Endothelial cell (in vitro differentiated cells): ENCODE measurements at regions not wholly inside any gene's neighbourhood (a gene's known extent, or its start where the extent isn't known, plus 50 kb on each side); places are given as distances from the start of the nearest gene placed in this dataset.

Experiments used
- DNase-seq: peaks from one replicate; pipeline ENCODE4 v3.0.0; 2021; ENCODE audit warnings: low spot score
- H3K27ac Mint-ChIP-seq: one replicate; pipeline ENCODE4 v1.8.0; 2021; ENCODE audit warnings: mixed read lengths, inconsistent platforms; ENCODE audit not compliant: unreplicated experiment
- H3K27me3 Mint-ChIP-seq: one replicate; pipeline ENCODE4 v1.8.0; 2021; ENCODE audit warnings: mild to moderate bottlenecking, moderate library complexity, mixed read lengths, inconsistent platforms; ENCODE audit not compliant: unreplicated experiment
- H3K36me3 Mint-ChIP-seq: one replicate; pipeline ENCODE4 v1.8.0; 2021; ENCODE audit warnings: mild to moderate bottlenecking, low read depth, mixed read lengths, inconsistent platforms; ENCODE audit not compliant: unreplicated experiment
- H3K4me1 Mint-ChIP-seq: one replicate; pipeline ENCODE4 v1.8.0; 2021; ENCODE audit warnings: mild to moderate bottlenecking, mixed read lengths, inconsistent platforms; ENCODE audit not compliant: unreplicated experiment
- H3K4me3 Mint-ChIP-seq: one replicate; pipeline ENCODE4 v1.8.0; 2021; ENCODE audit warnings: mild to moderate bottlenecking, mixed read lengths, inconsistent platforms; ENCODE audit not compliant: unreplicated experiment
- H3K9me3 Mint-ChIP-seq: one replicate; pipeline ENCODE4 v1.8.0; 2021; ENCODE audit warnings: mixed read lengths, inconsistent platforms; ENCODE audit not compliant: unreplicated experiment
- TF ChIP-seq, protein P1 (sequence below): fragments of 200-600 bp; sonication (generic); IDR thresholded peaks from one replicate; pipeline ENCODE4 v1.5.0; 2021; ENCODE audit warnings: antibody characterized with exemption; ENCODE audit not compliant: unreplicated experiment

DNA sequence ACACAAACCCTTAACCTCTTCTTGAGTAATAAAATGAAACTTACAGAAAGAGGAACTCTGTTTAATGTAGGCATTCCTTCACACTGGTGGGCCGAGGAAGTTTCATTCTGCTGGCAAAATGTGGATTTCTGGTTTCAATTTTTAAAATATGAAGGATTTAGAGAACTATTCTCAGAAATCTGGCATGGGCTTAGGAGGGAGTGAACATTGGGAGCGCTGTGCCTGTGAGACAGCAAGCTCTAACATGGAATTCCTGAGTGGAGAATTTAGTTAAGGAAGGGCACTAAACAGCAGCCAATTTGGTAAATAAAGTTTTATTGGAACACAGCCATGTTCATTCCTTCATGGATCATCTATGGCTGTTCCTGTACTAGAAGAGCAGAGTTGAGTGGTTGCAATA lies 751.8 kb upstream of the IGFBP3 start:
- TF ChIP-seq, protein P1, sequence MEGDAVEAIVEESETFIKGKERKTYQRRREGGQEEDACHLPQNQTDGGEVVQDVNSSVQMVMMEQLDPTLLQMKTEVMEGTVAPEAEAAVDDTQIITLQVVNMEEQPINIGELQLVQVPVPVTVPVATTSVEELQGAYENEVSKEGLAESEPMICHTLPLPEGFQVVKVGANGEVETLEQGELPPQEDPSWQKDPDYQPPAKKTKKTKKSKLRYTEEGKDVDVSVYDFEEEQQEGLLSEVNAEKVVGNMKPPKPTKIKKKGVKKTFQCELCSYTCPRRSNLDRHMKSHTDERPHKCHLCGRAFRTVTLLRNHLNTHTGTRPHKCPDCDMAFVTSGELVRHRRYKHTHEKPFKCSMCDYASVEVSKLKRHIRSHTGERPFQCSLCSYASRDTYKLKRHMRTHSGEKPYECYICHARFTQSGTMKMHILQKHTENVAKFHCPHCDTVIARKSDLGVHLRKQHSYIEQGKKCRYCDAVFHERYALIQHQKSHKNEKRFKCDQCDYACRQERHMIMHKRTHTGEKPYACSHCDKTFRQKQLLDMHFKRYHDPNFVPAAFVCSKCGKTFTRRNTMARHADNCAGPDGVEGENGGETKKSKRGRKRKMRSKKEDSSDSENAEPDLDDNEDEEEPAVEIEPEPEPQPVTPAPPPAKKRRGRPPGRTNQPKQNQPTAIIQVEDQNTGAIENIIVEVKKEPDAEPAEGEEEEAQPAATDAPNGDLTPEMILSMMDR = no peak

DNA sequence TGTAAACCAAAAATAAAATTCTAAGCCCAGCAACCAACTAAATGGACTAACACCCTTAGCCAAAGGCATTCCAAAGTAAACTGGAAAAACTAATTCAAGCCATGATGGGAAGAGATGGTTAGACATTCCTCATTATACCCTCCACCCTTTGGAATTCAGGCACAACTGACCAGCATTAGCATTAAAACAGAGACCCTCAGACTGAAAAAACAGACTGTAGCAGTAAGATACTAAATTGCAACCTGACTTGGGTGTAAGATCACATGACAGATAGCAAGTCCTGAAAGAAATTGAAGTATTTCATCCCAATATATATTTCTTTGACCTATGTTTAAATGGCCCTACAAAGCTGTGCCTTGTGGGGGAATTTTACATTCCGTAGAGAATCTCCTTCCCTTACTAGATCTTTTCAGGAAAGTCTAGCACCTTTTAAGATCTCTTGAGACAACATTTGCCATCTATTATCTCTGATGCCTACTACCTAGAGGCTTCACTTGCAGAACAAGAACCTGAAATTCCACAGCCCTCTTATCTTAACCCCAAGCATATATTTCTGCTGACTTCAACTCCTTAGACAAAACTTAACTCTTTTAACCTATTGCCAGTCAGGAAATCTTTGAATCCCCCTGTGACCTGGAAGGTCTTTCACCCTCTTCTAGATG lies 750.2 kb upstream of the IGFBP3 start:
- no peak overlapping the region for H3K4me3 Mint-ChIP-seq
- no peaks in the 10 kb centered on the region for H3K9me3 Mint-ChIP-seq
- H3K36me3 Mint-ChIP-seq = no peaks in the 10 kb centered on the region
- no peaks in the 10 kb centered on the region for H3K4me1 Mint-ChIP-seq
- H3K27ac Mint-ChIP-seq = no peak overlapping the region
- TF ChIP-seq, protein P1 = no peak
- no peak for DNase-seq
- H3K27me3 Mint-ChIP-seq = no peaks in the 10 kb centered on the region

More for the DNA sequence above, 751.8 kb upstream of the IGFBP3 start:
- DNase-seq = no peak
- Mint-ChIP-seq H3K27me3 (no peaks in the 10 kb centered on the region), H3K27ac (no peak overlapping the region), H3K36me3 (no peaks in the 10 kb centered on the region), H3K4me1 (no peaks in the 10 kb centered on the region), H3K9me3 (no peaks in the 10 kb centered on the region), H3K4me3 (no peak overlapping the region)

DNA sequence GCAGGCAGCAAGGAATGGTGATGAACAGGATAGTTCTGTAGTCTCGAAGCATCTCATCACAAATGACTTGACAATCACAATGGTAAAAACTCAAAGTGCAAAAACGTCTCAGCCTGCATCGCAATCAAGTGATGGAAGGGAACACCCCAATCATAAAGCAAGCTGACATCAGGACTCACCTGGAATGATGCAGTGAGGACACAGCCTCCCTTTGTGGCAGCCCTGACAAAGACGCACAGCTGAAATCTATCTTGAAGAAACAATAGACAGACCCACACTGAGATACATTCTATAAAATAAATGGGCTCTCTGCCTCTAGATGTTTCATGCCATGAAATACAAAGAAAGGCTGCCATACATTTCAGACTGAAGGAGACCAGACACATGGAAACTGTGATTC lies 748.0 kb upstream of the IGFBP3 start:
- DNase-seq = no peak
- no peaks in the 10 kb centered on the region for H3K9me3 Mint-ChIP-seq
- H3K36me3 Mint-ChIP-seq = no peaks in the 10 kb centered on the region
- no peaks in the 10 kb centered on the region for H3K4me1 Mint-ChIP-seq
- no peak overlapping the region for H3K27ac Mint-ChIP-seq
- TF ChIP-seq, protein P1 = no peak
- H3K27me3 Mint-ChIP-seq = no peaks in the 10 kb centered on the region
- no peak overlapping the region for H3K4me3 Mint-ChIP-seq

DNA sequence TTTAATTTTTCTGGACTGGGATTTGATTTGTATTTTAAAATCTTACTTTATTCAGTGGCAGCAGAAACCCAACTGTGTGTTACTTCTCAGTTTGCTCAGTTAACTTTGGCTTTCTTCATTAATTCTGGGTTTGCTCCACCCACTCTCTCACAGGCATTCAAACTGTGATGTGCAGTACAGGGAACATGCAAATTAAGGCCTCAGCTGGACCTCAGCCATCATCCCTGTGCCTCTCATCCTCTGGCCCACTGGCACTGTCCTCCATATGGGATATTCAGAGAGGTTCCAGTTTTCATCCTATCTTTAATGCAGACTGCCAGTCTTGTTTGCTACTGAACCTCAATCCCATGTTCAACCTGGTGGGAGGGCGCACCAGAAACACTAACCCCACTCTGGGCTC lies 743.4 kb upstream of the IGFBP3 start:
- H3K4me3 Mint-ChIP-seq = no peak overlapping the region
- DNase-seq = no peak
- H3K36me3 Mint-ChIP-seq = no peaks in the 10 kb centered on the region
- H3K27me3 Mint-ChIP-seq = peaks cover 3% of the 10 kb centered on the region
- TF ChIP-seq, protein P1 = no peak
- no peak overlapping the region for H3K27ac Mint-ChIP-seq
- H3K9me3 Mint-ChIP-seq = no peaks in the 10 kb centered on the region
- no peaks in the 10 kb centered on the region for H3K4me1 Mint-ChIP-seq

DNA sequence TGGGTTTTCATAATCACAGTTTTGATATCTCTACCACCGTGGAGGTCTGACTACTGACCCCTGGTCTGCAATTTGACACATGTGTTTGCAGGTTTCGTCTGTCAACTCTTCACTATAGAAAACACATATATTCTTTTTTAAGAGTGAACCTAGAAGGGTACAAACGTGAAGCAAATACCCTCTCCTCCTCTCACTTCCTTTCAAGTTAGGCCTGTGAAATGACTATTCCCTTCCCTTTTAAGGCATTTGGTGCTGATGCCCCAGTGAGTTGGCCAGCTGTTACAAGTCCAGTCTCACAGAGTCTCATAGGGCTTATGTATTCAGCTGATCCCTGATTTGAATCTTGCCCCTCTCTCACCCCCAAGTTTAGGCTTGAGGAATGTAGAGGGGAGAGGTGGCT lies 742.0 kb upstream of the IGFBP3 start:
- Mint-ChIP-seq H3K4me3 (no peak overlapping the region), H3K27ac (no peak overlapping the region), H3K27me3 (peaks cover 3% of the 10 kb centered on the region), H3K36me3 (no peaks in the 10 kb centered on the region), H3K9me3 (no peaks in the 10 kb centered on the region), H3K4me1 (no peaks in the 10 kb centered on the region)
- TF ChIP-seq, protein P1 = no peak
- DNase-seq = no peak
